Activated T-cell treated with anti-CD3 and anti-CD28 coated beads, Interleukin-2, amount 50 U/mL, for 4 hours (primary cell): ENCODE measurements at regions not wholly inside any gene's neighbourhood (a gene's known extent, or its start where the extent isn't known, plus 50 kb on each side); places are given as distances from the start of the nearest gene placed in this dataset.

Experiments used
- ATAC-seq, 2 donors: fragments of 200-7000 bp; cut with Tn5 transposase; one replicate each; pipeline ENCODE4 v1.10.0; 2021
- DNase-seq: peaks from one replicate; pipeline ENCODE4 v3.0.0-alpha.2; 2020
- H3K27me3 Mint-ChIP-seq: one replicate; pipeline ENCODE4 v1.8.0; 2021; ENCODE audit warnings: low read depth, mixed read lengths
- H3K36me3 Mint-ChIP-seq: one replicate; pipeline ENCODE4 v1.8.0; 2022; ENCODE audit warnings: mixed read lengths; ENCODE audit not compliant: insufficient read depth
- H3K4me1 Mint-ChIP-seq: one replicate; pipeline ENCODE4 v1.8.0; 2021; ENCODE audit warnings: low read depth, mixed read lengths
- H3K4me3 Mint-ChIP-seq: one replicate; pipeline ENCODE4 v1.8.0; 2021; ENCODE audit warnings: mild to moderate bottlenecking, moderate library complexity, mixed read lengths
- H3K9me3 Mint-ChIP-seq: one replicate; pipeline ENCODE4 v1.8.0; 2021; ENCODE audit warnings: mixed read lengths

- DNase-seq = no peak
These were observed 101.0 kb upstream of the PRNP start for GRCh38 chr20:4585104-4585753.

GRCh38 chr20:4584510-4584909 lies 101.7 kb upstream of the PRNP start:
- no peak overlapping the region for H3K4me3 Mint-ChIP-seq
- no peaks in the 10 kb centered on the region for H3K9me3 Mint-ChIP-seq
- H3K27me3 Mint-ChIP-seq = peaks cover 28% of the 10 kb centered on the region
- no peaks in the 10 kb centered on the region for H3K4me1 Mint-ChIP-seq
- ATAC-seq (peak in 1 of 2 donors; percentile 21), DNase-seq (no peak)
- no peaks in the 10 kb centered on the region for H3K36me3 Mint-ChIP-seq

More at GRCh38 chr20:4585104-4585753, 101.0 kb upstream of the PRNP start:
- H3K4me3 Mint-ChIP-seq = no peak overlapping the region
- no peaks in the 10 kb centered on the region for H3K4me1 Mint-ChIP-seq
- ATAC-seq = peak; percentile 37 to 71
- no peaks in the 10 kb centered on the region for H3K36me3 Mint-ChIP-seq
- no peaks in the 10 kb centered on the region for H3K9me3 Mint-ChIP-seq
- peaks cover 28% of the 10 kb centered on the region for H3K27me3 Mint-ChIP-seq

- H3K27me3 Mint-ChIP-seq = peaks cover 39% of the 10 kb centered on the region
- DNase-seq (no peak), ATAC-seq (no peak)
- H3K4me3 Mint-ChIP-seq = no peak overlapping the region
- H3K36me3 Mint-ChIP-seq = no peaks in the 10 kb centered on the region
- H3K4me1 Mint-ChIP-seq = no peaks in the 10 kb centered on the region
- H3K9me3 Mint-ChIP-seq = no peaks in the 10 kb centered on the region
These were observed 104.4 kb upstream of the PRNP start for GRCh38 chr20:4581838-4582237.

GRCh38 chr20:4578375-4578774 lies 107.9 kb upstream of the PRNP start:
- no peak overlapping the region for H3K4me3 Mint-ChIP-seq
- no peaks in the 10 kb centered on the region for H3K4me1 Mint-ChIP-seq
- no peak for DNase-seq
- H3K9me3 Mint-ChIP-seq = no peaks in the 10 kb centered on the region
- peaks cover 51% of the 10 kb centered on the region for H3K27me3 Mint-ChIP-seq
- ATAC-seq = no peak
- H3K36me3 Mint-ChIP-seq = no peaks in the 10 kb centered on the region

GRCh38 chr20:4574356-4574690 lies 111.9 kb upstream of the PRNP start:
- H3K27me3 Mint-ChIP-seq = peaks cover 44% of the 10 kb centered on the region
- no peak overlapping the region for H3K4me3 Mint-ChIP-seq
- ATAC-seq (no peak), DNase-seq (no peak)
- H3K36me3 Mint-ChIP-seq = no peaks in the 10 kb centered on the region
- H3K9me3 Mint-ChIP-seq = no peaks in the 10 kb centered on the region
- H3K4me1 Mint-ChIP-seq = no peaks in the 10 kb centered on the region

- H3K27me3 Mint-ChIP-seq = peaks cover 42% of the 10 kb centered on the region
- DNase-seq = no peak
- H3K4me1 Mint-ChIP-seq = no peaks in the 10 kb centered on the region
- ATAC-seq = no peak
- no peaks in the 10 kb centered on the region for H3K36me3 Mint-ChIP-seq
- H3K9me3 Mint-ChIP-seq = no peaks in the 10 kb centered on the region
- no peak overlapping the region for H3K4me3 Mint-ChIP-seq
These were observed 112.5 kb upstream of the PRNP start for GRCh38 chr20:4573564-4574355.

GRCh38 chr20:4571759-4572531 lies 114.3 kb upstream of the PRNP start:
- ATAC-seq (no peak), DNase-seq (no peak)
- Mint-ChIP-seq H3K4me3 (no peak overlapping the region), H3K27me3 (peaks cover 34% of the 10 kb centered on the region), H3K36me3 (no peaks in the 10 kb centered on the region), H3K4me1 (no peaks in the 10 kb centered on the region), H3K9me3 (no peaks in the 10 kb centered on the region)

GRCh38 chr20:4569865-4570264 lies 116.4 kb upstream of the PRNP start:
- H3K27me3 Mint-ChIP-seq = peaks cover 23% of the 10 kb centered on the region
- no peaks in the 10 kb centered on the region for H3K36me3 Mint-ChIP-seq
- no peaks in the 10 kb centered on the region for H3K9me3 Mint-ChIP-seq
- ATAC-seq = no peak
- no peak for DNase-seq
- no peak overlapping the region for H3K4me3 Mint-ChIP-seq
- no peaks in the 10 kb centered on the region for H3K4me1 Mint-ChIP-seq

- peaks cover 5% of the 10 kb centered on the region for H3K9me3 Mint-ChIP-seq
- H3K4me3 Mint-ChIP-seq = no peak overlapping the region
- peaks cover 27% of the 10 kb centered on the region for H3K27me3 Mint-ChIP-seq
- no peaks in the 10 kb centered on the region for H3K4me1 Mint-ChIP-seq
- H3K36me3 Mint-ChIP-seq = no peaks in the 10 kb centered on the region
- ATAC-seq (no peak), DNase-seq (no peak)
These were observed 117.2 kb upstream of the PRNP start for GRCh38 chr20:4569092-4569491.

- Mint-ChIP-seq H3K27me3 (peaks cover 27% of the 10 kb centered on the region), H3K4me3 (no peak overlapping the region), H3K9me3 (peaks cover 5% of the 10 kb centered on the region), H3K36me3 (no peaks in the 10 kb centered on the region), H3K4me1 (no peaks in the 10 kb centered on the region)
- DNase-seq = no peak
- no peak for ATAC-seq
These were observed 117.8 kb upstream of the PRNP start for GRCh38 chr20:4568361-4568959.

GRCh38 chr20:4567170-4567569 lies 119.1 kb upstream of the PRNP start:
- Mint-ChIP-seq H3K9me3 (peaks cover 5% of the 10 kb centered on the region), H3K27me3 (peaks cover 24% of the 10 kb centered on the region), H3K36me3 (no peaks in the 10 kb centered on the region), H3K4me1 (no peaks in the 10 kb centered on the region), H3K4me3 (no peak overlapping the region)
- DNase-seq (no peak), ATAC-seq (no peak)

- ATAC-seq = no peak
- H3K9me3 Mint-ChIP-seq = peaks cover 5% of the 10 kb centered on the region
- no peaks in the 10 kb centered on the region for H3K36me3 Mint-ChIP-seq
- DNase-seq = no peak
- H3K4me1 Mint-ChIP-seq = no peaks in the 10 kb centered on the region
- peaks cover 32% of the 10 kb centered on the region for H3K27me3 Mint-ChIP-seq
- H3K4me3 Mint-ChIP-seq = no peak overlapping the region
These were observed 122.7 kb upstream of the PRNP start for GRCh38 chr20:4563534-4563933.

GRCh38 chr20:4563031-4563430 lies 123.2 kb upstream of the PRNP start:
- ATAC-seq (no peak), DNase-seq (no peak)
- H3K27me3 Mint-ChIP-seq = peaks cover 34% of the 10 kb centered on the region
- no peak overlapping the region for H3K4me3 Mint-ChIP-seq
- H3K9me3 Mint-ChIP-seq = peaks cover 5% of the 10 kb centered on the region
- no peaks in the 10 kb centered on the region for H3K4me1 Mint-ChIP-seq
- no peaks in the 10 kb centered on the region for H3K36me3 Mint-ChIP-seq

- no peak for DNase-seq
- H3K4me3 Mint-ChIP-seq = no peak overlapping the region
These were observed 125.6 kb upstream of the PRNP start for GRCh38 chr20:4560667-4561066.

More at GRCh38 chr20:4560667-4561066, 125.6 kb upstream of the PRNP start:
- peaks cover 44% of the 10 kb centered on the region for H3K27me3 Mint-ChIP-seq
- H3K36me3 Mint-ChIP-seq = no peaks in the 10 kb centered on the region
- peaks cover 5% of the 10 kb centered on the region for H3K9me3 Mint-ChIP-seq
- ATAC-seq = no peak
- H3K4me1 Mint-ChIP-seq = no peaks in the 10 kb centered on the region
